ENCODE measurements at regions not wholly inside any gene's neighbourhood (a gene's known extent, or its start where the extent isn't known, plus 50 kb on each side); places are given as distances from the start of the nearest gene placed in this dataset.

GRCh38 chr10:124170631-124171030 is 77.2 kb upstream of the CHST15 start:
- TF ChIP-seq CTCF (IDR thresholded peaks at IDR 0.05): no peak
- TF ChIP-seq POLR2A (IDR thresholded peaks at IDR 0.05): no peak
- no peak for TF ChIP-seq EP300 (IDR thresholded peaks at IDR 0.05)
- no peak for TF ChIP-seq POLR2AphosphoS5 (IDR thresholded peaks at IDR 0.05)

Data from suprapubic skin (tissue), 4 donors.